ENCODE measurements at regions not wholly inside any gene's neighbourhood (a gene's known extent, or its start where the extent isn't known, plus 50 kb on each side); places are given as distances from the start of the nearest gene placed in this dataset.

DNA sequence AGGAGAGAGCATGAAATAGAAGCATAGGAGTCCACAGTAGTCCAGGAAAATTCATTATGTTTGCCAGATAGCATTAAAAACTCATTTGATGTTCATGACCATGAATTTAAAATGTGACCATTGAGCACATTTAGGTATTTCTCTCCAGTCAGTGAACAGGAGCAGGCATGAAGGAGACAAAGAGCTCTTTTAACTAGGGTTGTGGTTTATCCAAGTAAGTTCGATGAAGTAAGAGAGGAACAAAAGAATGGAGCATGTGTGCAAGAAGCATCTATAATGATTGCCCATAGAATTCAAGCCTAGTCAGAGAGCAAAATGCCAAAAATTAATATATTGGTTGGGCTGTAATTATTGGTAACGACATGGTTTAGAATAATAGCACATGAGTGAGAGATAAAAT is 342.1 kb upstream of the CCDC54 start:
- FAIRE-seq (no peak), DNase-seq (ENCODE audit: insufficient read length) (no peak)
- no peak for TF ChIP-seq POLR2A (IDR thresholded peaks at IDR 0.05; ENCODE audit: low read depth, low read length)
- TF ChIP-seq POLR2AphosphoS5 (IDR thresholded peaks at IDR 0.05; ENCODE audit: low read depth, low read length), result no peak
- TF ChIP-seq TAF1 (IDR thresholded peaks at IDR 0.05; ENCODE audit: borderline replicate concordance, low read depth, low read length), result no peak

DNA sequence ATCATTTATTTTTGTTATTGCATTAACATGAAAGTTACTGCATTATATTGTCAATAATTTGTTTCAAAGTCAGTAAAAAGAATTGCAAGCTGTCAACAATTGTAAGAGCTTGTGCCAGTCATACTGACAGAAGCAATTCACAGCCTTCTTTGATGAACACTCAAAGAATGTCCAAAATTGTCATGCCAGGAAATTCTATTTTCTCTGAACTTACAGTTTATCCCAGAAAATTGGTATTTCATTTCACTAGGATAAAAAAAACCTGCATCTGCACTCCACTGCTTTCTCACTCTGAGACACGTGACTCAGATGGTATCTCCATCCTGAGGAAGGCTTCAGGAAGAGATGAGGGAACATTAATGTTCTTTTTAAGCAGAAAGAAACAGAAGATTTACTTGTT is 332.6 kb upstream of the CCDC54 start:
- TF ChIP-seq POLR2A (IDR thresholded peaks at IDR 0.05; ENCODE audit: low read depth, low read length) (no peak), POLR2AphosphoS5 (IDR thresholded peaks at IDR 0.05; ENCODE audit: low read depth, low read length) (no peak), TAF1 (IDR thresholded peaks at IDR 0.05; ENCODE audit: borderline replicate concordance, low read depth, low read length) (no peak)
- DNase-seq (ENCODE audit: insufficient read length) (no peak), FAIRE-seq (no peak)

DNA sequence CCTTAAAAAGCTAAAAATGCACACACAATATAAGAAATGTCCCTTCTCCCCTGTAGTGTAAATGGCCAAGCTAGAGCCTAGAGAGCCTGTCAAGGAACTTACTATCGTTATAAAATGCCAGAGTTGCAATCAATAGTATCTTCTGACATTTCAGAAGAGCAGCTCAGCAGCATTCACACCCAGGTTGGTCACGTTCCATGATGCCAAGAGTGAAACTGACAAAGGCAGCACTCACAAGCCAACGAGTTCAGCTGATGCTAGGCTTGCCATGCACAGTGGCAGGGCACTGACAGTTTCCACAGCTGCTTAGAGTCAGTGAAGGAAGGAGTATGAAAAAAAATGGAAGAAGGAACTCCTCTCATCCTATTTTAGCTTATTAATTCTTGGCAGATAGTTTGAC is 331.4 kb upstream of the CCDC54 start:
- no peak for FAIRE-seq
- TF ChIP-seq TAF1 (IDR thresholded peaks at IDR 0.05; ENCODE audit: borderline replicate concordance, low read depth, low read length) (no peak), POLR2A (IDR thresholded peaks at IDR 0.05; ENCODE audit: low read depth, low read length) (no peak), POLR2AphosphoS5 (IDR thresholded peaks at IDR 0.05; ENCODE audit: low read depth, low read length) (no peak)

DNA sequence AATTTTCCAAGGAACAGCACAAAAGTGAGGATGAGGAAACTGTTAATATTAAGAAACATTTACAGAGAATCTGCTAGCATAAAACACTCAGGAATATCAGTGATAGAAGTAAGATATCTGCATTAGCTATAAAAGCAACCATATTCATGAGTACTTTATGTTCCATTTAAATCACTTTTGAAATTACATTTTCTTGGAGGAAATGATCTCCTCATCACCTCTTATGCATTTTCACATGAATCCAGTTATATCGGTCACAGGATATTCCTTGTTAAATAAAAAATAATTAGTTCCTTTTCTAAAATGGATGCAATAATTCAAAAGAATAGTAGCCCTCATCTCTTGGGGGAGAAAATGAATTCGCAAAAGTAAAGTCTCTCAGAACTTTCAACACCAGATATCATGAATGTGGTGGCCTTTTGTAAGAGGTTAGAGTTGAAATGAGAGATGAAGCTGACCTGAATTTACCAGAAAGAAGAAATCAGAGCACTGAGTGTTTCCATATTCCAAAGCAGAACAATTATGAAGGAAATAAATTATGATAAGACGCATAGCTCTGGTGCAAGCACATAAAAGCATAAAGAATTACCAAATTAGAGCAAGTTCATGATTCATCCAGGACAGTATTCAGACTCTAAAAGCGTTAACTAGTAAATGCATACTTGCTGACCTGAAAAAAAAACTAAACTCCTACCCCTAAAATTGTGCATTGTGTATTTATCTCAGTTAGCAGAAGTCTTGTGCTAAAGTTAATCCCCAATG is 321.9 kb upstream of the CCDC54 start:
- FAIRE-seq, result no peak
- TF ChIP-seq POLR2AphosphoS5 (IDR thresholded peaks at IDR 0.05; ENCODE audit: low read depth, low read length), result no peak
- no peak for TF ChIP-seq TAF1 (IDR thresholded peaks at IDR 0.05; ENCODE audit: borderline replicate concordance, low read depth, low read length)
- TF ChIP-seq POLR2A (IDR thresholded peaks at IDR 0.05; ENCODE audit: low read depth, low read length), result no peak
- DNase-seq (ENCODE audit: insufficient read length), result no peak

More for the DNA sequence above, 331.4 kb upstream of the CCDC54 start:
- no peak for DNase-seq (ENCODE audit: insufficient read length)

DNA sequence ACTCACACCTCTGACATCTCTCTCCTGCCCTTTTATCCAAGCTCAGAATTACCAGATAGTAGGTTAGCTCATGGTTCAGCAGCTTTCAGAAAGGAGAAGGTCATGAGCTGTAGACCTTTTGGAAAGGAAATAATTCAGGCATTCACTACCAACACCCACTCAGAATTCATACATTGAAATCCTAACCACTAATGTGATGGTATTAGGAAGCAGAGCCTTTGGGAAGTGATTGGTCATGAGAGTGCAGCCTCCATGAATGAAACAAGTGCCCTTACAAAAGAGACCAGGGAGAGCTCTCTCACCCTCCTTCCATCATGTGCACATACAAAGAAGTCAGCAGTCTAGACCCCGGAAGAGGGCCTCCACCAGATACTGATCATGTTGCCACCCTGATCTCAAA is 315.8 kb upstream of the CCDC54 start:
- TF ChIP-seq TAF1 (IDR thresholded peaks at IDR 0.05; ENCODE audit: borderline replicate concordance, low read depth, low read length) (no peak), POLR2A (IDR thresholded peaks at IDR 0.05; ENCODE audit: low read depth, low read length) (no peak), POLR2AphosphoS5 (IDR thresholded peaks at IDR 0.05; ENCODE audit: low read depth, low read length) (no peak)
- DNase-seq (ENCODE audit: insufficient read length) (no peak), FAIRE-seq (no peak)

DNA sequence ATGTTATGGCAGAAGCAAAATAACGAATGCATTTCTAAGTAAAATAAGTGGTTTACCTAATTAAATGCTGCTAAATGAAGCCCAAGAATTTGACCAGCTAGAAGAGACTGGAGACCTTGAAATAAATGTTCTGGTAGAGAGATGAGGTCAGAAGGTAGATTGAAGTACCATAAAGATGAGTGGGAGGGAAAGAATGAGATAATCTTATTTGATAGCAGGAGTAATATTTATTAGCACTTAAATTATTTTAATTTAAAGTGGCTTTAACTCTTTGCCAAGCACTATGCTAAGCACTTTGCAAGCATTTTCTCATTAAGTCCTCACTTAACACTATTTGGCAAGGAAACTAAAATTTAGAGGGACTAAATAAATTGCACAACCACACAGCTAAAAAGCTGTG is 314.9 kb upstream of the CCDC54 start:
- TF ChIP-seq TAF1 (IDR thresholded peaks at IDR 0.05; ENCODE audit: borderline replicate concordance, low read depth, low read length), result no peak
- TF ChIP-seq POLR2A (IDR thresholded peaks at IDR 0.05; ENCODE audit: low read depth, low read length), result no peak
- no peak for TF ChIP-seq POLR2AphosphoS5 (IDR thresholded peaks at IDR 0.05; ENCODE audit: low read depth, low read length)
- no peak for DNase-seq (ENCODE audit: insufficient read length)
- no peak for FAIRE-seq

DNA sequence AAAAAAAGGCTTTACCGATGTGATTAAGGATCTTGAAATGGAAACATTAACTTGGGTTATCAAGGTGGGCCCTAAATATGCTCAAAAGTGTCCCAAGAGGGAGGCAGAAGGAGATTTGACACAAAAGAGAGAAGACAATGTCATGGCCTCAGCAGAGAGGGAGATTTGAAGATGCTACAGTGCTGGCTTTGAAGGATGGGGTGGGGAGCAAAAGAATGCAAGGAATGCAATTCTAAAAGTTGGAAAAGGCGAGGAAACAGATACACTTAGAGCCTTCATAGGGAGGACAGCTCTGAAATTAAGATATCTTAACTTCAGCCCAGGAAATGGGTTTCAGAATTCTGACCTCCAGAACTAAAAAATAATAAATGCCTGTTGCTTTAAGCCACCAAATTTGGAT is 314.5 kb upstream of the CCDC54 start:
- no peak for TF ChIP-seq POLR2A (IDR thresholded peaks at IDR 0.05; ENCODE audit: low read depth, low read length)
- TF ChIP-seq TAF1 (IDR thresholded peaks at IDR 0.05; ENCODE audit: borderline replicate concordance, low read depth, low read length), result no peak
- no peak for TF ChIP-seq POLR2AphosphoS5 (IDR thresholded peaks at IDR 0.05; ENCODE audit: low read depth, low read length)
- DNase-seq (ENCODE audit: insufficient read length), result no peak

DNA sequence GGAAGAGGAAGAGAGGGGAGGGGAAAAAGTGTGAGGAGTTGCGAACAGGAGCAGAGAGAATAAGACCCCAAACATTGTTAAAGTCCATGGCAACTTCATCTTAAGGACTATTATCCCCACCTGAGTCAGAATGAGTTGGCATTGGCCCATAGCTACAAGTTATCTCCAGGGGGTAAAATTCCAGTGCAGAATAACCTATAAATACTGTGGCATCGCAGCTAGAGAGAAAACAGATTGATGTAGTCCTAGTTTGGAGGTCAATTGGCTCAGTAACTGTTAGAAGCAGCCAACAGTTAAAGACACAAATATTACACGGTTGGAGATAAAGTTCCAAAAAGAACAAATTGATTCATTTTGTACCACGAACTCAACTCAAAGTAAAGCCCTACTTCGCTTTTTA is 313.9 kb upstream of the CCDC54 start:
- TF ChIP-seq POLR2AphosphoS5 (IDR thresholded peaks at IDR 0.05; ENCODE audit: low read depth, low read length), result no peak
- TF ChIP-seq POLR2A (IDR thresholded peaks at IDR 0.05; ENCODE audit: low read depth, low read length), result no peak
- no peak for TF ChIP-seq TAF1 (IDR thresholded peaks at IDR 0.05; ENCODE audit: borderline replicate concordance, low read depth, low read length)
- FAIRE-seq, result peak; percentile 14
- no peak for DNase-seq (ENCODE audit: insufficient read length)

More for the DNA sequence above, 314.5 kb upstream of the CCDC54 start:
- no peak for FAIRE-seq

DNA sequence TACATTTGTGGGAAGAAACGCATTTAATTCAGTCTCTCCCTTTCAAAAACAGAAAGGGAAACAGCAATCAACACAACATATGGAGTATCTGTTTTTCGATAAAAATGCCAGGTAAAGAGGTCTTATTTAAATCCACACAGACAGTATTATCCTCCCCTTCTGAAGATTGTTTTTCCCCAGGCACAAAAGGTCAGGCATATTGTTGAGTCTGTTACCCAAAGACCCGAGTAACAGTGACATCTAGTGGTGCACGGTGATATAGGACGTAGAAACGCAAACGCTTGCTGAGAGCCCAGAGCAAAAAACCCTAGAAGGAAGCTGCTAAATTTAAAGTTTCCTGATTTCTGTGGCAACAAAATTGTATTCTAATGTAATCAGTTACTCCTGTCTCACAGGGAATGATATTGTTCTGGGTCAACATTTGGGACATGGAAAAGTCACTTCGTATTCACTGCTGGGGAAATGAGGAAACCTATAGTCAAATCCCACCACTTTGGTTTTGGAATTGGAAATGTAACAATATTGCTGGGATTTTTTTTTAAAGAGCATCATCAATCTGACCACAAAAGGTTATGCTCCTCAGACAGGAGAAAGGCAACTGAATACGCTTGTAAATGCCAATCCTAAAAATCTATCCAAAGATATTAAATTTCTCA is 312.7 kb upstream of the CCDC54 start:
- TF ChIP-seq POLR2AphosphoS5 (IDR thresholded peaks at IDR 0.05; ENCODE audit: low read depth, low read length) (no peak), POLR2A (IDR thresholded peaks at IDR 0.05; ENCODE audit: low read depth, low read length) (no peak), TAF1 (IDR thresholded peaks at IDR 0.05; ENCODE audit: borderline replicate concordance, low read depth, low read length) (no peak)
- FAIRE-seq (peak; percentile 74), DNase-seq (ENCODE audit: insufficient read length) (peak; percentile 4)

DNA sequence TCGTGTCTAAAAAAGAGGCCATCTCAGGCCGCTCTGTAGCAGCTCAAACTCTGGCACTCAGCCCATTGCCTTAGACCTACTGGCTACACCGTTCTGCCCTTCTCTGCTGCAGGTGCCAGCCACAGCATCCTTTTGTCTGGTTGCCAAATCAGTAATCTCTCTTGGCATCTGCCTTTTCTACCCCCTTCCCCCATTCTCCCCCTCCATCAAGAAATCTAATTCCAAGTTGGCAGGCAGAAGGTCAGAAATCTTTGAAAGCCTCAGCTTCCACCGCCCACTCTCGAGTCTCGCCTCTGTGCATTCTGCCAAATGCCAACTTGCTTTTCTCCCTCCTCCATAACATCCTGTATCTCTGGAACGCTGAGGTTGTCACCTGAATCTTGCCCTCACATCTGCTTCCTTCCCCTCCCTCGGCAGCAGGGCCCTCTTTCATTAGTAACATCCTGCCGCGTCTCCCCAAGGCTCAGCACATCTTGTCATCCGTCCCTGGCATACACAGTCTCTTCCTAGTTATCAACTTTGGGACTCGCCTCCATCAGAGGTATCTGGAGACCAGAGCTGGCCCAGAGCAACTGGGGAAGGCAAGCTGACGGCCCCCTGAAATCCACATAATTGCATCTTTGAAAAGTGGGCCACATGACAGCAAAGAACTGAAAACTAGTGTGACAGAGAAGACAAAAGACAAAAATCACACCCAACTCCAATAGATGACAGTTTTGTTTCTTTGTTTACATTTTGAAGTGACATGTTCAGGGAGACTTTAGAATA is 312.0 kb upstream of the CCDC54 start:
- TF ChIP-seq TAF1 (IDR thresholded peaks at IDR 0.05; ENCODE audit: borderline replicate concordance, low read depth, low read length) (no peak), POLR2AphosphoS5 (IDR thresholded peaks at IDR 0.05; ENCODE audit: low read depth, low read length) (no peak), POLR2A (IDR thresholded peaks at IDR 0.05; ENCODE audit: low read depth, low read length) (no peak)
- FAIRE-seq, result no peak
- DNase-seq (ENCODE audit: insufficient read length), result no peak

DNA sequence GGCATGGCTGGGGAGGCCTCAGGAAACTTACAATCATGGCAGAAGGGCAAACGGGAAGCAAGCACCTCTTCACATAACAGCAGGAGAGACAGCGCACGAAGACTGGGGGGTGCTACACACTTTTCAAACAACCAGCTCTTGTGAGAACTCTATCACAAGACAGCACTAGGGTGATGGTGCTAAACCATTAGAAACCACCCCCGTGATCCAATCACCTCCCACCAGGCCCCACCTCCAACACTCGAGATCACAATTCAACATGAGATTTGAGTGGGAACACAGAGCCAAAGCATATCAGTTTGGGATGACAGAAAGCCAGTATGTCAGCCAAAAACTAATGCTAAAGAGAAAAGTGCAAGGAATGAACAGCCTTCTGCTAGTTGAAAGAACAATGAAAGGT is 309.8 kb upstream of the CCDC54 start:
- DNase-seq (ENCODE audit: insufficient read length) (no peak), FAIRE-seq (no peak)
- no peak for TF ChIP-seq POLR2AphosphoS5 (IDR thresholded peaks at IDR 0.05; ENCODE audit: low read depth, low read length)
- TF ChIP-seq TAF1 (IDR thresholded peaks at IDR 0.05; ENCODE audit: borderline replicate concordance, low read depth, low read length), result no peak
- TF ChIP-seq POLR2A (IDR thresholded peaks at IDR 0.05; ENCODE audit: low read depth, low read length), result no peak

Data from GM12892 (cell line).